Left kidney (tissue), 1 donor: ENCODE measurements at regions not wholly inside any gene's neighbourhood (a gene's known extent, or its start where the extent isn't known, plus 50 kb on each side); places are given as distances from the start of the nearest gene placed in this dataset.
"Not testable (repeated sequence)": the region's sequence is repeated elsewhere in the genome, so short reads cannot be mapped to it uniquely, and the experiment has no call there.

Experiments
- DNase-seq: peaks from one replicate; pipeline ENCODE4 v3.0.0-alpha.2; 2013

DNA sequence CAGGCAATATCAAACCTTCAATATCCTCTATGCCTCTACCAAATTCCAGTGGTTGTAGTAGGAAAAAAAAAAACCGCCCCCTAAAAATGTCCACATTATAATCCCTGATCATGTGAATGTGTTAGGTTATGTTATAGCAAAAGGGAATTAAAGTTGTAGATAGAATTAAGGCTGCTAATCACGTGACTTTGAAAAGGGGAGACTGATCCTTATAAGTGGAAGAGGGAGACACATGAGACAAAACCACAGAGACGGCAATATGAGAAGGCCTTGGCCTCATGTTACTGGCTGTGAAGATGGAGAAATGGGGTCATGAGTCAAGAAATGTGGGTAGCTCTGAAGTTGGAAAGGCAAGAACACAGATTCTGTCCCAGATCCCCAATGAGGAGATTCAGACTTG is 1711.3 kb downstream of the KHDRBS2 start:
- not testable (repeated sequence) for DNase-seq

DNA sequence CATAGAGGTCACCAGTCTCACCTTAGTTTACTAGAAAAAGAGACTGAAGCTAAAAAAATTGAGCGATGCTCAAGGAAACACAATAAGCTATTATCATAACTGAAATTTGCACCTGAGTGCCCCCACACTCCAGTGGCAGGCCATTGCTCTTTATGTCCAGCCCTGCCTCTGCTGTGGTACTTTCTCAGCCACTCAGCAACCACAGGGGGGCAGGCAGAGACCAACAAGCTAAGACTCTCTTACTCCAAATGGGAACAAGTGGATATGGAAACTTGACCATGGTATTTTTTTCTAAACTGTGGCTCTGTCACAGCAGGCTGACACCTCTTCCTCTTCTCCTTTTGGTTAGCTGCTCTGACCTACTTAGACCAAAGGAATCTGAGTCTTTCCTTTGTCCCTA is 1713.4 kb downstream of the KHDRBS2 start:
- not testable (repeated sequence) for DNase-seq

DNA sequence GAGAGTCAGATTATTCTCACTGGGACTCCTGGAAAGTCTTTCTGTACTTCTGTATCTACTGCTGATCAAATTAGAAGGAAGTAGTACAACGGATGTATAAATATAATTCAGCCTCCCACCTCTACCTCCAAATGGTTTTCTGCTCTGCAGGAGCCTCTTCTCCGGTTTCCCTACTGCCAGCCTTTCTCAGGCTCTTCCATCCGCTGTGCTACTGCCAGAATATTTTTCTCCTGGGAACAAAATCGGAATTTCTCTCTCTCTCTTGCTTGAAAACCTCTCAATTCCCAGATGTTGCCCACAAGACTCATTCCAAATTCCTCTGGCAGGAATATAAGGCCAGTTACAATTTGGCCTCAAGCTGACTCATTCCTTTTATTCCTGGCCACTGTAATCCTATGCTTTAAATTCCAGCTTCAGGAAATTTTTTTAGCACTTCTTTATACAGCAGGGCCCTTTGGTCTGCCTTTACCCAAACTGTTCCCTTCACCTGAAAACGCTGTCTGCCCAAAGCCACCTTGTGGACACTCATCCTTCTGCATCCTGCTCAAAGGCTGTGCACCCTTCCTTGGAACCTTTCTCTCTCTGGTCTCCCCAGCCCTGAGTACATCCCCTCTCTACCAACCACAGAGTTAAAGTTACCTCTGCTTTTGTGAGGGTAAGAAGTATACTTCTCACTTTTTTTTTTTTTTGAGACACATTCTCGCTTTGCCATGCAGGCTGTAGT is 1714.6 kb downstream of the KHDRBS2 start:
- DNase-seq: not testable (repeated sequence)

DNA sequence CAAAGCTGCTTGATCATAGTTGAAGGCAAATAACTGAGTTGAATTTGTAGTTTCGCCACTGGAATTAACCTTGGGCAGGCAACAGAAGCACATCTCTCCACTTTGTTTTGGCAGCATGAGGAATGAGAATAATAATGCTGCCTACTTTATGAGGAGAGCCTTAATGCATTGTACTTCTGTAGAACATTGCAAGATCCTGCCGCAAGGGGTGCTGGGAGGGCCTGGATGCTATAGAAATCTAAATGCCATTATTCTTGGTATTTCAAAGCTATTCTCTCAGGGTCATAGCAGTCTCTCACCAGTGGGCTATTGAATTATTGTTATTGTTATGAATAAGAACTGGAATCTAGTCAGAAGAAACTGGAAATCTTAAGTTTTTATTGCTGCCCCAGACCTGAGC is 1715.4 kb downstream of the KHDRBS2 start:
- DNase-seq: not testable (repeated sequence)

DNA sequence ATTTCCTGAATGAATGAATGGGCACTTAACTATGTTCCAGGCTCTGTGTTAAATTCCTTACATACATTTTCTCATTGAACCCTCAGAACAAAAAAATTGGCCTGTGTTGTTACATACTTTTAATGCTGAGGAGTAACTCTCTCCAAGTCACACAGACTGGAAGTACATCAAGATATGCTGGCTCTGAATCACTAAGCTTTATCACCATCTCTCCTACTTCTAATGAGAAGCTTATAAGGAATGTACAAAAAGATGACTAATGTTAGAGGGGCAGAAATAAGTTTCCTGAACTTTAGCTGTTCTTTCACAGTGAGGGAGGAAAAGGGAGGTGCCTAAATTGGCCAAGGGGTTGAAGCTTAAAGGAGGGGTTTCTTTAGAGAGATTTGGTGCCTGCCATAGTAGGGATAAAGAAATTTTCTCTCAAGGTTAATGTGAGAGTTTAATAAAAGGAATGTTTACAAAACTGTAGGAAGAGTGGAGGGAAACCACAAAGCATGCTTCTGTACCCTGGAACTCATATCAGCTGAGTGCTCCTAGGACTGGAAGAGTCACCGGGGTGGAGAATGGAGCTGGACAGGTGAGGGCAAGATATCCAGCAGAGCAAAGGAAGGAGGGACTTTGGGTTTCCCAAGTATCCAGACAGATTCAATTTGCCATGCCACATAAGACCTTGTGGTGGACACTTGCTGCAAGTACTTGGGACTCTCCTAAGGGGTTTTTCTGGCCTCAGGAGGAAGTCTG is 1718.4 kb downstream of the KHDRBS2 start:
- DNase-seq: not testable (repeated sequence)

DNA sequence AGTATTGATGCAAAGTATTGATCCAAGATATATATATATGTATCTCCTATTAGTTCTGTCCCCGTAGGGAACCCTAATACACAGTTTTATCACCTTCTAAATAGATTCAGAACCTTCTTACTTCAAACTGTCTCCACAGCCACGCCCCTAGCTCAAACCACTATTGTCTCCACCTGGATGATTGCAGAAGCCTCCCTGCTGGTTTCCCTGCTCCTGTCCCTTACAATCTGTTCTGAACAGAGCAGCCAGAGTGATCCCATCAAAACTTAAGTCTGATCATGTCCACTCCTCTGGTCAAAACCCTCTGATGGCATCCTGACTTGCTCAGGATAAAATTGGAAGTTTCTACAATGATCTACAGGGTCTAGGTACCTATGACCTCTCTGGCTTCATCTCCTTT is 1719.6 kb downstream of the KHDRBS2 start:
- DNase-seq: not testable (repeated sequence)

DNA sequence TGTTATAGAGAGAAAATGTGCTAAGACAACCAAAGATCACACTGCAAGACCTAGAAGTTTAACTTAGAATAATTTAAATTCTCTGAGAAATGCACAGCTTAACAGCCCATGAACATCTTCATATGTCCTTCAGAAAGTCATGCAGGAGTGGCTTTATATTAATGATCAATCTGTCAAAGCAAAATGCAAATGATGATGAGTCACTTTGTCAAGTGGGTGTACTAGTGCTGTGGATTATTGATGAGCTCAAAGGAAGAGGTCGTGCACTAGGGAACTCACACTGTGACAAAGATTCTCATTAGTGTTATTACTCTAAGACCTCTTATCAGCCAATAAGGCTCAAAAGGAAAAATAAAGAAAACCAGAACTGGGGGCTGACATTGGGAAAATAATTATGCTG is 1726.3 kb downstream of the KHDRBS2 start:
- DNase-seq: not testable (repeated sequence)

DNA sequence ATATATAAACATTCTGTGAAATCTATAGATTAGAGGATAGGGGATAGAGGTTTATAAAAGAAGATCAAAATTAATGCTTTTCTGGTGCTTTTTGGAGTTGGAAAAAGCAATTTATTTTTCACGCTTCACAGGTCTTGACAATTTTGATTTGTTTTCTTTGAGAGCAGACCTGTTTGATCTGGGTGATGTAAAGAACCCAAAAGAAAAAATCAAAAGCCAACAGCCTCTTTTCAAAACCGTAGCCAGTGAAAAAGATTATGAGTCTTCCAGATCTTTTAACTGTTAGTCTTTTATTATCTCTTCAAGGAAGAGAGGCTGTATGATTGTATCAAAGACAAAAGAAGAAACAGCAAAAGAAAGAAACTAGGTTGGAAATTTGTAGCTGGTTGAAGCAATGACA is 1738.7 kb downstream of the KHDRBS2 start:
- DNase-seq: not testable (repeated sequence)

DNA sequence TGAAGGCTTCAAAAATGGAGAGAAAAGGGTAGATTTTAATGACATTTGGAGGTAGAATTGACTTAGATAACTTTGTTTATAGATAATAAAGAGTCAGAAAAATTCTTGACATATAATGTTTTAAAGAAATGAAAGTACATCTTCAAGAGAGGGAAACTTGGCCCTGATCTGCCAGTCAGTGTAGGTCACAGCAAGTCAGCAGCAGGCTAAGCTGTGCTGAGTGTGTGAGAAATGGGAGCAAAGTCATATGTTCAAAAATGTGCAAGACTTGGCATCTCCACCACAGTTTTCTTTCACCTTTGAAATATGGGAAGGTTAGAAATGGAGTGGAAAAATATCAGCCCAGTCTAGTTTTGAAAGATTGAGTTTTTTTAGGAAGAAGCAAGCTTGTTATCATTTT is 1761.3 kb downstream of the KHDRBS2 start:
- DNase-seq: not testable (repeated sequence)

DNA sequence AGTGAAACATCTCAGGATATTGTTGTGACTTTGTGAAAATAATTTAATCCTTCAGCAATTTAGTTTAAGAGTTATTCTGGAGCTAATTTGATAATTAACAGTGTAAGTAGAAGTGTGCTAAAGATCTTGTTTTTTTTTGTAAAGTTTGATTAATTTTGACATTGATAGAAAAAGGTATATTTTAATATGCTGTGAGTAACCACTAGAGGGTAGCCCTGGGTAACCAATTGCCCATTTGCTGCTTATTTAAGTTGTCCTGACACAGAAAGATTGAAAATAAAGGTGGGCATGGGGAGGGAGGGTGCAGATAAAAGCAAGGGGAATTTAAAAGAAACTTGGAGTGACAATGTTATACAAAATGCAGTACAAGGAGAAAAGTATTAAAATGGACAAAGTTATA is 1808.3 kb downstream of the KHDRBS2 start:
- DNase-seq: not testable (repeated sequence)

DNA sequence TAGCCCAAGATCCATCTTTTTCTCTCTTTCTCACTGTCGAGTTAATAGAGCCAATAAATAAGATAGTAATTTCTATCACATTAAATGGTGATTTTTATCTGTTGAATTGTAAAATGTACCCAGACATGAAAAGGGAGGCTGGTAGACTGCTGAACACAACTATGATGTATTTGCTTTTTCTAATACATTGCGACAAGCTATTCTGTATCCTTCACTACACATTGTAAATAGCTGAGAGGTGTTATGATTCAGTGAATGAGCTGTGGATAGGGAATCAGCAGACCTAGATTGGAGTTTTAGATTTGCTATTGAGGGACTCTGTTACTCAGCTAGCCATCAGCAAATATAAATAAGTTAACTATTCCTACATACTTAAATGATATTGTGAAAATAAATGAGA is 1812.2 kb downstream of the KHDRBS2 start:
- not testable (repeated sequence) for DNase-seq

DNA sequence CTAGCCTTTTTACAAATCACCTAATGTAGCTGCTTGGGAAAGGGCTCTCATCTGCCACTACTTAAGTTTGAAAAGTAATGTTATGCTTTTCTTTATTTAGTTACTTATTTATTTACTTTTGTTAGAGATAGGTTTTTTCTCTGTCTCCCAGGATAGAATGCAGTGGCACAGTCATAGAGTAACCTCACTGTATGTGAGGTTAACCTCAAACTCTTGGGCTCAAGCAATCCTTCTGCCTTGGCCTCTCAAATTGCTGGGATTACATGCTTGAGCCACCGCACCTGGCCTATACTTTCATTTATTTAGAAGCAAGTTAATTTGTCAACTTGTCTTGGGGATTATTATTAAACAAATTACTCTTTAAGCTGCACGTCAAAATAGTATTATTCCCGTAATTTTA is 1814.6 kb downstream of the KHDRBS2 start:
- not testable (repeated sequence) for DNase-seq

DNA sequence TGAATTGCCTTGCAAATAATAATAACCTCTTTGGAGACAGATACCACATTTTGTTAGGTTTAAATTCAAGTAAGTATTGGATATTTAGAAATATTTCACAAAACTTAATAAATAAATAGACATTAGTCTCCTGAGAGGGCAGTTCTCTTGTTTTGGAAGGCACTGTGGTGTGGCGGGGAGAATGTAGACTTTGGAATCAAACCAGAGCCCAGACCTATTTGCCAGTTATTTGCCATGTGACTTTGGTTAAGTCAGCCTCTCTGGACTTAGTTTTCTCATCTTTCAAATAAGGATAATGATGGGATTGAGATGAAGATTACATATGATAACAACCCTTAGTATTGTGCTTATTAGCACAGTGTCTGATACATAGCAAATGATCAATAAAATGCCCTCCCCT is 1835.6 kb downstream of the KHDRBS2 start:
- DNase-seq: not testable (repeated sequence)

DNA sequence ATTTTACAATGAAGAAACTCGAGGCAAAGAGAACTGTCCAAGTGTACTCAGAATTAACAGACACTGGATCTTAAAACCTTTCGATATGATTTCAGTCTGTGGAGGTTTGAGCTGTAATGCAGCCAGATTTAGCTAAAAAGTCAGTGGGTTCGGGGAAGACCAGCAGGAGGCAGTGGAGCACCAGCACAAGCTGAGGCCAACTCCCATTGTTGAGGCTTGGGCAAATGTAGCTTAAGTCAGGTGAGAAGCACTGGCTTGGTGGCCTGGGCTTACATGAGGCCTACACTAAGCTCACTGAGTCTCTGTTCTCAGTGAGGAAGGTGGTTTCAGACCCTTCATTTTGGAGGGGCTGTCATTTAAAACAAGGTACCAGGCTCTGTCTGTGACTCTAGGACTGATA is 1841.5 kb downstream of the KHDRBS2 start:
- DNase-seq: not testable (repeated sequence)

DNA sequence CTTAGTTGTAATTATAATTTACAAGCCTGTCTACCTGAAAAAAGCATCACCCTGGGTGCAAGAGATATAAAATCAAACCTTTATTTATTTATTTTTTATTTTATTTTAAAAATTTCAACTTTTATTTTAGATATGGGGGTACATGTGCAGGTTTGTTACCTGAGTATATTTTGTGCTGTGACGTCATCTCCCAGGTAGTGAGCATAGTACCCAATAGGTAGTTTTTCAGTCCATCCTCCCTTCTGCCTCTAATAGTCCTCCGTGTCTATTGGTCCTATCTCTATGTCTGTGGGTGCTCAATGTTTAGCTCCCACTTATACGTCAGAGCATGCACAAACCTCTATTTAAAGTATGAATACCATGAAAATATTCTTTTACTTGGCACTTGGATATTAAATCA is 1846.3 kb downstream of the KHDRBS2 start:
- DNase-seq: not testable (repeated sequence)

DNA sequence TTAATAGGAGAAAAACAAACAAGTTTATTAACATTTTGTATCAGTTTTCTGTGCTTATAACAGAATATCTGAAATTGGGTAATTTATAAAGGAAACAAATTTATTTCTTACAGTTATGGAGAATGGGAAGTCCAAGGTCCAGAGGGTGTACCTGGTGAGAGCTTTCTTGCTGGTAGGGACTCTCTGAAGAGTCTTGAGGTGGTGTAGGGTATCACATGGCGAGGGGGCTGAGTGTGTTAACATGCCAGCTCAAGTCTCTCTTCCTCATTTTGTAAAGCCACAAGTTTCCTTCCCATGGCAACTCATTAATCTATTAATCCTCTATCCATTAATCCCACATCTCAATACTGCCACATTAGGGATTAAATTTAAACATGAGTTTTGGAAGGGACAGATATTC is 1863.3 kb downstream of the KHDRBS2 start:
- DNase-seq: not testable (repeated sequence)

DNA sequence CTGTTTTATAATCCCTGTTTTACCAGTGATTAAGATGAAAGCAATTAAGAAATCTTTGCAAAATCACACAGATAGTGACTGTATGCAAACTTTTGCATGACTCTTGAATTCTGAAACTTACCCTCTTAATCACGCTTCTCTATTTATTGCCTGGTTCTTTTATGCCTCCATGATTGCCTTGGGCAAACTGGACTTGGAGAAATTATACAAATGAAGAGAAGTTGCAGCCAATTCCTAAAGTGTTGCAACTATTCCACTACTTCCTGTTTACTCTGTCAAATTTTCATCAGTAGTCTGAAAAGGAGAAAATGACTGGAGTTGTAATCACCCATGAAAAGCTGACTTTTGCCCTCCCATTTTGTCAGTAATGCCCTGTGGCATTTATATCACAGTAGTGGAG is 1869.9 kb downstream of the KHDRBS2 start:
- DNase-seq: not testable (repeated sequence)

DNA sequence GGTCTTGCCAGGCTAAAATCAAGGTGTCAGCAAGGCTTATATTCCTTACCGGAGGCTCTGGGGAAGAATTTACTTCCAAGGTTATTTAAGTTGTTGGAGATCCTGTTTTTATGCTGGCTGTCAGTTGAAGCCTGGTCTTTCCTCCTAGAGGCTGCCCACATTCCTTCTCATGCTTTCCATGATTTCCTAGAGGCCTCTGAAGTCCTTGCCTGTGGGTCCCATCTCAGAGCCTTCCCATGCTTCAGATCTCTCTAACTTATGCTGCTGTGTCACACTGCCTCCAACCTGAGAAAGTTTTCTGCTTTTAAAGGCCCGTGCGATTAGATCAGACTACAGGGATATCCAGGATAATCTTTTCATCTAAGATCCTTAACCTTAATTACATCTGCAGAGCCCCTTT is 1877.3 kb downstream of the KHDRBS2 start:
- DNase-seq: not testable (repeated sequence)

DNA sequence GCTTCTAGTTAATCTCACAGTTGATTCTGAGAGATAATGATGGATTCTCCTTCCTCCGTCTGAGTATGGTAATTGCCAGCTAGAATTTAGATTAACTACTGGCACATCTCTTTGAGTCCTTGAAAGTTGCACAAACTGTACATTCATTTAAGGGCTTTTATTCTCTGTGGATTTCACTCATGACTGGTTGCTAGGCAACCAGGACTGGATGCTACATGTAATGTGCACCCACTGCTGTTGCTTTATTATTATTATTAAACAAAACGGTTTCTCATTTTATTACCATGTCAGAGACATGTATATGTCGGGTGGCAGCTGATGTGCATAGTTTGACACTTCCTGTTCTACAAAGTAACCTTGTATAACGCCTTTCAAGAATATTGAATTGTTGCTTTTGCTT is 1882.8 kb downstream of the KHDRBS2 start:
- not testable (repeated sequence) for DNase-seq

DNA sequence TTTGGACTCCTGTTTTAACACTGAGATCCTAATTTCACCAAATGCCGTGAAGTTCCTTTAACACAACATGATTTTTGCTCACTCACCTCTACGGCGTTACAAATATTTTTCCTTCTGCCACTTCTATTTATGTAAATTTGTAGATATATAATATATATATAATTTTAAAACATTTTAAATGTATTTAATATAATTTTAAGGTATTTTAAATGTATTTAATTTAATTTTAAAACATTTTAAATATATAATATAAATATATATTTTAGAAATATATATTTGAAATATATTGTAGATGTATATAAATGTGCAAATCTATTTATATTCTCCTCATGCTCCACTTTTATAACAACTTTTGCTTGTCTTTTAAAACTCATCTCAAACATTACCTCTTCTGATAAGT is 1883.5 kb downstream of the KHDRBS2 start:
- DNase-seq: not testable (repeated sequence)

DNA sequence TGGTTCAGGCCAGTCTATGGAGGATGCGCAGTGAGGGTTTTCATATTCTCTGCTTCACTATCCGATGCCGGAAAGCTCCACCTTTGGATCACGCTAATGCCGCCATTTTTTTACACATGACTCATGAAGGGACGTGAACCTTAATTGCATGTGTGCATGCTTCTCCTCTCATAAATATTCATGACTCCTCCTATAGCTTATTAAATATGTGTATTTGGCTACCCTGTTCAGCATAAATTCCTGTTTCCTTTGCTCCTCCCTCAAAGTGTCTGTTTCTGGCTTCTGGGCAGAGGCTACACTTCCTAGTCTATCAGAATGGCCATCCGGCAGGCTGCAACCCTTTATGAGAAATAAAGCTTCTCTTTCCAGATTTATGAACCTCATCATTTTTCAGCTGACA is 1890.8 kb downstream of the KHDRBS2 start:
- DNase-seq: not testable (repeated sequence)

DNA sequence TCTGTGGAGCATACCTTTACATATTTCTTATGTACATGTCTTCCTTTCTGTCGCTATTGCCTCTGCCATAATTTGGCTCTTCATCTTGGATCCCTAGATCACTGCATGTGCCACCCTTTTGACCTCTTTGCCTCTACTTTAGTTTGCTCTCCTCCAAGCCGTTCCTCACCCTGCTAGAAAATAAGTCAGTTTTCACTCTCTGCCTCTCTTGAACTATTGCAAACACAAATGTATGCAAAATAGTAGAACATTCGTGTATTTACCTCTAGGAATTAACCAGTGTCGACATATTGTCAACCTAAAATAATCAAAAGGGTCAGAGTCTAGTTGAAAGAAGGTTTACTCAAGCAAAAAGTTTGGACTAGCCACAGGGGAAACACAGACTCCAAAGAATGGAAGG is 1893.1 kb downstream of the KHDRBS2 start:
- DNase-seq: not testable (repeated sequence)

DNA sequence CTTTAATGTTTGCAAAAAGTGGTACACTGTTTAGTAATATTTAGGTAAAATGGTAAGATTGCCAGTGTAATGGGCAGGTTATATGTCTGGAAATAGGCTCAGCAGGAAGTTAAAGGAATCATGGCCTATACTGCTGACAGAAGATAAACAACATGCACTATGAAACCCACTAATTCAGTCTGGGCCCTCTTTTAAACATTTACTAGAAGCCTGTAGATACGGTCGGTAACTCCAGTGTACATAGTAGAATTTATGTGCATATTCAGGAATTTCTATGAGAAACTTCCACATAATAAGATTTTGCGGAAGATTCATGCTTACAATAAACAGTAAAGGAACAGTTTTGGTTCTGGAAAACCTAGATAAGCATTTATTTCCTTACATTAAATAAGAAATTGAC is 1896.9 kb downstream of the KHDRBS2 start:
- DNase-seq: not testable (repeated sequence)

DNA sequence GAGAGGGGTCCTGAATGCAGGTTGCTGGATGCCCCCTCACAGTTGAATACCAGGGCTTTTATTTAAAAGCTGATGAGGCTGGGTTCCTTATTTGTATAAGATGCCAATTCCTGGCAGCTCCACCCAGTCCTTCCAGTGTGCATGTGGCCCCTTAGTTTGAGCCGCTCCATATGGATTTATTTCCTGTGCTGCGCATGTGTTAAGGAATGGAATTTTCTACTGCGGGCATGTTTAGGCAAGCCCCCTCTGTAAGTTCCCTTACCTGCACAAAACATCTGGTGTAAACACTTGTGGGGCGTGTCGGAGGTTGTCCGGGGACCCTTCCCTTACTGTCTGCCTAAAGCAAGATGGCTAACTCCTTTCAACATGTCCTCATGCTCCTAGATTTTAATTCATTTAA is 1901.4 kb downstream of the KHDRBS2 start:
- DNase-seq: not testable (repeated sequence)
